Embryonic facial prominence (tissue), 1 donor: ENCODE measurements at regions not wholly inside any gene's neighbourhood (a gene's known extent, or its start where the extent isn't known, plus 50 kb on each side); places are given as distances from the start of the nearest gene placed in this dataset.
"Not testable (repeated sequence)": the region's sequence is repeated elsewhere in the genome, so short reads cannot be mapped to it uniquely, and the experiment has no call there.

Experiments used
- DNase-seq: peaks from one replicate; pipeline ENCODE4 v3.0.0-alpha.2; 2016; ENCODE audit errors: extremely low spot score

DNA sequence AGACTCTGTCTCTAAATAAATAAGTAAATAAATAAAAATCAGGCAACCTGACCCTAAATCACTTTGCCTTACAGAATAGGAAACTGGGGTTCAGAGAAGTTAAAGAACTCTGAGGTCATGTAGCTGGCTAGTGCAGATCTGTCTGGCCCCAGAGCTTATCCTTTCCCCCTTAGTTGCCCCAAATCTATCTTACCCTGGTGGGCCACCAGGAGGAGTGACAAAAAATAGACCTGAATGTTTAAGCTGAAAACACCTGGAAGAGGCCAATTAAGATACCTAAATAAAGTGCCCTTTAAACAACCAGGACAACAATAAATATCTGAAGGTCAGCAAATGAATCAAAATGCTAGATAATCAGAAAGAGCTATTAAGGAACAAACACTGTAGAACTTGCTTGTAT is 59.7 kb downstream of the TEX35 start:
- no peak for DNase-seq

DNA sequence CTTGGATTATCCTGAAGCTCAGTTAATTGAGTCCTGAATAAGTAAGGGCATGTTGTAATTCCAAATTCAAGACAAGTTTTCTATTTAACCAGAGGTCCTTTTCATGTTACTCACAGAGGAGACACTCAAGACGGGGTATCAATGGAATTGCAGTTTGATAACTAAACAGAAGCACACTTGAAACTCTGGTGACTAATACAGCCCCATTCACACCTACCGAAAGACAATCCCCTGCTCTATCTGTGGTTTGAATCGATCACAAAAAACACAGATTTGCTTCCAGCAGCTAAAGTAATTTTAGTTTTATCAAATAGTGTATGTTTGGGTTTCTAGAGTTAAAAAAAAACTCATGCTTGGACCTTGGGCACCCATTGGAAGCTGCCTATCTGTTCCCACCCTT is 60.4 kb downstream of the TEX35 start:
- DNase-seq = no peak

DNA sequence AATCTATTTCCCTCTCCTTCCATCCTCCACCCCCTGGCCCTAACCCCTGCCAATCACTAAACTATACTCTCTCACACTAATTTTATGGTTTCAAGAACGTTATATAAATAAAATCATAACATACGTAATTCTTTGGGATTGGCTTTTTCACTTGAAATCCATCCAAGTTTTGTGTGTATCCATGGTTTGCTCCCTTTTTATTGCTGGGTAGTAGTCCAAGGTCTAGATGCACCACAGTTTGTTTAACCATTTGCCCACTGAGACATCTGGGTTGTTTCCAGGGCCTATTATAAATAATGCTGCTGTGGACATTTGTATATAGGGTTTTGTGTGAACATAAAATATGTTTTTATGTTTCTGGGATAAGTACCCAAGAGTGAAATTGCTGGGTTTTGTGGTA is 61.4 kb downstream of the TEX35 start:
- no peak for DNase-seq

DNA sequence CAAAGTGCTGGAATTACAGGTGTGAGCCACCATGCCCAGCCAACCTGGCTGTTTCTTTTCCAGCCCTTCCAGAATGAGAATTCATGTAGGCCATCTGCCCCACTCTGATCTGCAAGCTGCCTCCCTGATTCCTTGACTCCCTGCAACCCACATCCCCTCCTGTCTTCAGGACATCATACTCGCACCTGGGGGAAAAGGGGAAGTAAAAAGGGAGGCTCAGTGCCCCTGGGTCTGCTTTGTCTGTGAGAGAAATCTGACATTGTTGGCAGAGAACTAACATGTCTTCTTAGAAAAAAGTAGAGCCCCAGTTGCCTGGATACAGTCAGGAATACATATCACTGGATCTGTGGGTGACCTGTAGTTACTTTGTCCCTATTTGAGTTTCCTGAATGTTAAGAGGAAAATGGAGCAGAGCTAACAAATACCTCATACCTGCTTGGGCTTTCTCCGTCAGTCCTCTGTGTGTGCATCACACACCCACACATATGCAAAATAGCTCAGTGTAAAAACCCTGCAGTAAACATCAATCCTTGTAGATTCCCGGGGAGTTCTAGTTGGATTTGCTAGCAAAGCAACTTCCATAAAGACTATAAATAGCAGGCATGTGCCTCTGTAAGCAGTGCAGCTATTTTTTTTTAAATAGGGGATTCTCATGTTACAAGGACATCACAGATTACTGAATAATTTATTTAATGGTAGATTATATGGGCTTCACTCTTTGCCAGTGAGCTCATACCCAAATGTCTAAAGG is 62.9 kb downstream of the TEX35 start:
- DNase-seq = peak; percentile 12

DNA sequence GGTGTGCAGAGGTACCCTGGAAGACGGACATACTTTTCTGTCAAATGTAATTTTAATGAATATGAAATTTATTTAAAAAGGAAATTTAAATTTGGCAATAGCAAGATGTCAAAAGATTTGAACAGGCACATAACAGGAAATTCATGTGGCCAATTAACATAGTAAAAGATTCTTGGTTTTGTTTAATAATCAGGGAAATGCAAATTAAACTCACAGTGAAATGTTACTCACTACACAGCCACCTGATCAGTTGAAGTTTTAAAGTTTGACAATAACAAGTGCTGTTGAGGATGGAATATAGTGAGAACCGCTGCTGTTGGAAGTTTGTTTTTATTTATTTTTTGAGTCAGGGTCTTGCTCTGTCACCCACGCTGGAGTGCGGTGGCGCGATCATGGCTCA is 63.9 kb downstream of the TEX35 start:
- no peak for DNase-seq

DNA sequence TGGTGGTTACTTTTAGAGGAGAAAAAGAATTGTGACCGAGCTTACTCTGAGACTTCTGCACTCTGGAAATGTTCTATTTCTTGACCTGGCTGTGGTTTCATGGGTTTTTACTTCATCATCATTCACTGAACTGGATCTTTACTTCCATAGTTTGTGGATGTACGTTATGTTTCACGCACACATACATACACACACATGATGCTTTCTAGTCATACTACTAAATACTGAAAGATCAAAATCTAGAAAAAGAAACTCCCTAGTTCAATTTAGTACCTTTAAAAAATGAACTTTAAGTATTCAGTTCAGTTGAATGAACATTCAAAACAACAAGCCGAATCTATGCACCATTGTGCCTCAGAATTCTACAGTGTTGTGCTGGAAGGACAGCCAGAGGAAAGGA is 65.0 kb downstream of the TEX35 start:
- no peak for DNase-seq

DNA sequence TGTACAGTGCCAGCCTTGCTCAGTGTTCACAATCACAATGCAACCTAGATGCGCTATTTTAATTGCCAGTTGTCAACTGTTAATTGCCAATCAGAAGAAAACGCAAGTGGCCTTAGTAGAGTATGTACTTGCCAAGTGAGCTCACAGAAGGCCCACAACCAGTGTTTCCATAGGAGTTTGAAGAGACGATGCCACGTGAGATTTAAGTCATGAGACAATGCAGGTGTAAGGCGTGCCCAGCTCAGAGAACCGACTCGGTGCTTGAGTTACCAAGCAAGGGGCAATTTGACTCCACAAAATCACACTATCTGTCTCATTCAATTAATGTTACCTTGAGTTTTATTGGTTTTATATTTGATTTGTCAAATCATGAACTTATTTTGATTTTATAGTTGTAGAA is 65.6 kb downstream of the TEX35 start:
- DNase-seq = no peak

DNA sequence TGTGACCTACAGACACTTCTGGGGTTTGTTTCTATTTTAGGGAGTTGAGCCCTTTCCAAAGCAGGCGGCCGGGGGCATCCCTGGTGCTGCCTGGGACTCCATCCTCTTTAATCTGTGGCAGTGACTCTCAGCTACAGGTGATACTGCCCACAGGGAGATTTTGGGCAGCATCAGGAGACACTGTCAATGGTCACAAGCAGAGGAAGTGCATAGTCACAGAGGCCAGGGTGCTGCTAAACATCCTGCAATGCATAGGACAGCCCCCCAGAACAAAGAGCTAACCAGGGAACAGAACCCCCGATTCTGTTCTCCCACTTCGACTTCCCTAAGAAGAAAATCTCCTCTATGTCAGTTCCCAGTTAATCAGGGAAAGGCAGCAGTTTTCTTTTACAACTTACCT is 66.2 kb downstream of the TEX35 start:
- no peak for DNase-seq

DNA sequence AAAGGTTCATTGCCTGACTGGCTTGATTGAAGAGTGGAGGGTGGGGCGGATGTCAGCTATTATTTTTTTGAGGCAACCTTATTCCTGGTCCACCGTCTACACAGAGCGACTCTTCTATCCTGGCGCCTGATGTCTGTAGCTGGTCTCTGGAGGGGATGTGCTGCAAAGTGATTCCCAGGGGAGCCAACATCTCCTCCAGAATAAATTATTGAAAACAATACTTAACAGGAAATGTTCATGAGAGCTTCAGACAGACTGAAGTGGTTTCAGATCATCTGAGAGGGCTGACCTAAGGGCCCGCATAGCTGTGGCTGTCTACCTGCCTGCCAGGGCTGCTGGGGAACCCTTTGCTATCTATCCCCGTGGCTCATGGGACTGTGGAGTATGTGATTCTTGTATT is 66.7 kb downstream of the TEX35 start:
- DNase-seq = no peak

DNA sequence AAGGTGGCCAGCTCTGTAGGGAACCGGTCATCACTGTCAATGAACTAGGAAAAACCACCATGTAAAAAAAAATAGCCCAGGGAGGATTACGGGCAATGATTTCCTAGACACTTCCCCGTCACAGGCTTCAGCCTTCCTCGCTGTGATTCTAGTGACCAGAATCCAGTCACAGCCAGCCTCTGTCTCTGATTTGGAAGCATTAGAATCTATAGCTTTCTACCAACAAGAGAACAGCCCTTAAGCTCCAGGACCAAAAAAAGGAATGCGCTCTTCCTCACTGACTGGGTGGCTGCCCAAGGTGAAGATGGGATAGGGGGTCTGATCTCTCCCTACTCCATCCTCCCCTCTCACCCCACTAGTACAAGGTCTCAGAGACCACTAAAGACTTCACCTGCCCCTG is 67.2 kb downstream of the TEX35 start:
- DNase-seq = no peak

DNA sequence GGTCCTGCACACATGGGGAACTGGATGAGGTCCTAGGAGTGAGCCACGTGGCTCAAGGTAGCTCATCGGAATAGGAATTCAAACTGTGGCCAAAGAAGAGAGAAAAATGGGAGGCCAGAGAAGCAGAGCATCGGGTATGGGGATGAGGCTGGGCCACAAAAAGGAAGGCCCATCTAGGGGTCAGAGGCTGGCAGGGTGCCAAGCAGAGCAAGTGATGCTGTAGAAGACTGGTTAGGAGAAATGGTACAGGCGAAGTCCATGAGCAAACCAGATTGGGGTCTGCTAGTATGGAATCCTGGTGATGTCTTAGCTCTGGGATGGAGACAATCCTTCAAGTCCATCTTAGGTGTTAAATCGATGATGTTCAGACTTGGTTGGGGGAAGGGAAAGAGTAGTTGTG is 68.0 kb downstream of the TEX35 start:
- no peak for DNase-seq

DNA sequence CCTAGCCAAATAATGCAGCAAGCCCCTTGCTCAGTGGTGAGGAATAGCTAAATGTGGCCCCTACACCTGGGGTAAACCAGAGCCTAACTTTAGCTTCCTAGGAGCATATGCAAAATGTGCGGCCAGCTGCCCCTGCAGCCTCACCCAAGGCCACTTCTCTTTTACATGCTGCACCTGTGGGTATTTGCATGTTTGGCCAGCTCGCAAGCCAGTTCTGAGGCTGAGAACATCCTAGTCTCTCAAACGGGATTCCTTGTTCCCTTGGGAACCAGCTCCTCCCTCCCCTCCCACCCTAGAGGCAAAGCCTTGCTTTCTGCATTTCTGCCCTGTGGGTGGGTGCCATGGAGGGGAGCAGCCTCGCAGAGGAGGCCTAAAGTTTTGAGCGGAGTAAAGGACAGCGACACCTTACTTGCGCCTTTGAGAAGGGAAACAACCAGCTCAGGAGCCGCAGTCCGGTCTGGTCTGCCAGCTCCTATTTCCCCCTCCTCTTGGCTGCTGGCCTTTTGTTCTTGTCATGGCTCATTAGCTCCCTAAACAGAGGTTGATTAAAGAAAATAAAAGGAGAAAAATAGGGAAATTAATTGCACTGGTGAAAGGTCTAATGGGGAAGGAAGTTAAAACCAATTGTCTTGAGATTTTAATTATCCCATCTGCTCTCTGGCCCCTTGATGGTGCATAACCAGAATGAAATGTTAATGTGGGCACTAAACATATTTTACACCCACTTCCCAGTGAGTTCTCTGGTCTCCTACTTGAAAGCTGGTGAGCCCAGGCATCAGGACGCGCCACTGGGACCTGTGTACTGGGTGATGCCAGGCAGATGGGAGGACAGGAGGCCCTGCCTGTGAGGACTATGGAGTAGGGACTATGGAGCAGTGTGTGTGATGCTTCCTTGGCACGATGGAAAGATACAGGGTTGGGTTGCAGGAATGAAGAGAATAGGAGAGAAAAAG is 68.7 kb downstream of the TEX35 start:
- no peak for DNase-seq

DNA sequence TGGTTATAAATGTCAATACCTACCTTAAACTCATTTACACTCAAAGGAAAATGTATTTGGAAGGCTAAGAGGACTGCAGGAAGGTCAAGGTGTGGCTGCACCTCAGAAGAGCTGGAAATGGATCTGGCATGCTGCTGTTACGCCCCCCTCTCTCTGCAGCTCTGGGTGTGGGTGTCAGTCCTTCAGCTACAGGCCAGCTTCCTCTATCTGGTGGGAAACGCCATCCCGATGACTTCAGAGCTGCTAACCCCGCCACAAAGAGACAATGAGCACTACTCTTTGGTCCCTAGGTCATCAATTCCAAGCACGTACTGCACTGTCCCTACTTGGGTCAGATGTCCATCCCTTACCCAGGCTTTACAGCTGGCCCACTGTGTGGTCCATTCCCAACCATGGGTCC is 74.2 kb downstream of the TEX35 start:
- DNase-seq = no peak

DNA sequence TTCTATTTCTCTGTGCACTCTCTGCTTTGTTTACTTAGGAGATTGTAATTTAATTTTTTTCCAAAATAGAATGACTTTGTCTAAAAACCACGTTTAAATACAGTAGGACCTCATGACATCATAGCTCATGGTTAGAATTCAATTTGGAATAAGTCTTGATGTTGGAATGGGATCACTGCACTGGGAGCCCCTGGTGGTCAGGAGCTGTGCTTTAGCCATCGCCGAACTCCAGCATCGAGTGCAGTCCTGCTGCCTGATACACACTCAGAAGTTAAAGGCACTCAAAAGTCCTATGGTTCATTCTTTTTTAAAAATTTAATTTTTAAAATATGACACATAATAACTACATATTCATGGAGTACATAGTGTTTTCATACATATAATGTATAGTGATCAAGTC is 75.1 kb downstream of the TEX35 start:
- no peak for DNase-seq

DNA sequence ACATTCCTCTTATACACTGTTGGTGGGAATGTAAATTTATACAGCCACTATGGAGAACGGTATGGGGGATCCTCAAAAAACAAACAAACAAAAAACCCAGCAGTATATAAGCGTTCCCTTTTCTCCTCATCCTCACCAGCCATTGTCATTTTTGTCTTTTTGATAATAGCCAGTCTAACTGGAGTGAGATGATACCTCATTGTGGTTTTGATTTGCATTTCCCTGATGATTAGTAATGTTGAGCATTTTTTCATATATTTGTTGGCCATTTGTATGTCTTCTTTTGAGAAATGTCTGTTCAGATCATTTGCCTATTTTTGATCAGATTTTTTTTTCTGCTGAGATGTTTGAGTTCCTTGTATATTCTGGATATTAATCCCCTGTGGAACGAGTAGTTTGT is 76.1 kb downstream of the TEX35 start:
- DNase-seq = not testable (repeated sequence)

DNA sequence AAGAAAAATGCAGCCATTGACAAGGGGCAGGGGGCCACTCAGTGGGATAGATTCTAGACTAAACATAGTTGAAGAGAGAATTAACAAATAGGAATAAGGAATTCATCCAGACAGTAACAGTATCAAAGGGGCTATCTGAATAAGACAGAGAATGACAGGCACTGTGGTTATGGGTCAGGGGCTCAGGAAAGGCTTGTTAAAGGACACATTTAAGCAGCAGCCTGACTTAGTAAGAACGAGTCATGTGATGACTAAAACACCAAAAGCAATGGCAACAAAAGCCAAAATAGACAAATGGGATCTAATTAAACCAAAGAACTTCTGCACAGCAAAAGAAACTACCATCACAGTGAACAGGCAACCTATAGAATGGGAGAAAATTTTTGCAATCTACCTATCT is 78.9 kb downstream of the TEX35 start:
- not testable (repeated sequence) for DNase-seq

DNA sequence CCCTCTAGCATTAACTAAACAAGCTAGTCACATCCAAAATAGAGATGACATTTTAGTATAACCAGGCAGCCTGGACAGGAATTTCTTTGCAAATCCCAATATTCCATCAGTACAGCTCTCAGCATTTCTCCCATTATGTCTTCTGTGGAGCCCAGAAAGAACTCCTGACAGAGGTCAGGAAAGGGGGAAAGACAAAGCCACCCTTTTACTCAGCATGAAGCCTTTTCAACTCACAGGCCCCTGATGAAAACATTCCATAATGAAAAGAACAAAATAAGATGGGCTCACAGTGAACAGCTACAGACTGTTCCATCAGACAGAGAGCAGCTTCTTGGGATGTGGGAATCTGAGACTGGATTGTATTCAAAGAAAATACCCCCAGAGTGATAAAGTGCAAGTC is 80.6 kb downstream of the TEX35 start:
- DNase-seq = no peak

DNA sequence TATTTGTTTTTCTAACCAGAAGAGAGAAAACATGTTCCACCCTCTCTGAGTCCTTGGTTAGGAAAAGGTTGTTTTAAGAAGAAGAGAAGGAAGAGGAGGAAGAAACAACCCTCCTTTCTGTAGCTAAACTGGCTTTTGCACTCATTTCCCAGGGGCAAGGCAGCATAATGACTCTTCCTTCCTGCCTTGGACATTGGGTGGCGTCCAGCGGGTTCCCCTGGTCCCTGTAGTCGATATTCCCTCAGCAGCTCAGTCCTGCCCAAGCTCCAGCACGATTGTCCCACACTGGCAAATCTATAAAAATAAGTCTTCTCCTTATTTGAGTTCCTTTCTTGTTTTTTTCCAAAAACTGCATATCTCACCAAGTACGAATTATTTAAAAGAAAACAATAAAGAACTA is 81.2 kb downstream of the TEX35 start:
- DNase-seq = no peak

DNA sequence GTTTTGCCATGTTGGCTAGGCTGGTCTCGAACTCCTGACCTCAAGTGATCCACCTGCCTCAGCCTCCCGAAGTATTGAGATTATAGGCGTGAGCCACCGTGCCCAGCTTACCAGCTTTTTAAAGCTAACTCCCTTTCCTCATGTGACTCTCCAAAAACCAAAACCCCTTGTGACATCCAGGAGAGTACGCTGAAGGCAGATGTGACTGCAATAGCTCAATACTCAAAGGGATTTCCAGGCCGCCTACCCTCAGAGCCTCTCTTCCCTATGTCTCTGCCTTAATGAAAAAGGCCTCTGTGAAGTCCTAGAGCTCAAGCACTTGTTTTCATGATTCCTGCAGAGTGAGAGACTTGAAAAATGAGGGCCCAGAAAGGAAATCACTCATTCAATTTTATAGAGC is 82.6 kb downstream of the TEX35 start:
- no peak for DNase-seq

DNA sequence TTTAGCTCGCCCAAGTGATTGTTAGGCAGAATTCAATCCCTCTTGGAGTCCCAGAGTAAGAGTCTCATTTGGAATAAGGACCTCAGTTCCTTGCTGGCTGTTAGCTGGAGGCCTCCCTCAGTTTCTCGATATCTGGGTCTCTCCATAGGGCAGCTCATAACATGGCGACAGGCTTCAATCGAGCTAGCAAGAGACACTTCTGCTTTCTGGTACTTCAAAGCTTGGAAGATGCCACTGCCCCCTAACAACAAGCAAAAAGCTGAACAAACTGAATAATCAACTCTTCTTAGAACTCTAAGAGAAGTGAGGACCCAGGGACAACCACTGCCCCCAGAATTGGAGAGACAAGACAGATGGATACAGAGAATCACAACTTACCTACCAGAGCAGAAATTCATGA is 86.2 kb downstream of the TEX35 start:
- DNase-seq = no peak

DNA sequence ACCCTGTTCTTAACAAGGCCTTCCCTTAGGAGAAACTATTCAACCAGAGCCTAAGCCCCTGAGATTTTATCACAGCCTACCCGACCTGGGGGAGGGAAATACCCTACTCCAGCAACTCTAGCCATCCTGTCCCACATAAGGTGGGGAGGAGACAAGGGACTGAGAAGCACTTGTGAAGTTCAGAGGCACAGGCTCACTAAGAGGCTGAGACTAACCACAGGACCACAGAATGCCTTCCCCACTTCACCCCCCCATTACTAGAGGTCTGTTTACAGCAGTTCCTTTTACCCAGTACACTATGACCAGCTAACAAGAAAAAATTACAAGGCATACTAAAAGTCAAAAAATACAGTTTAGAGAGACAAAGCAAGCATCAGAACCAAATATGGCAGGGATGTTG is 86.8 kb downstream of the TEX35 start:
- DNase-seq = no peak

DNA sequence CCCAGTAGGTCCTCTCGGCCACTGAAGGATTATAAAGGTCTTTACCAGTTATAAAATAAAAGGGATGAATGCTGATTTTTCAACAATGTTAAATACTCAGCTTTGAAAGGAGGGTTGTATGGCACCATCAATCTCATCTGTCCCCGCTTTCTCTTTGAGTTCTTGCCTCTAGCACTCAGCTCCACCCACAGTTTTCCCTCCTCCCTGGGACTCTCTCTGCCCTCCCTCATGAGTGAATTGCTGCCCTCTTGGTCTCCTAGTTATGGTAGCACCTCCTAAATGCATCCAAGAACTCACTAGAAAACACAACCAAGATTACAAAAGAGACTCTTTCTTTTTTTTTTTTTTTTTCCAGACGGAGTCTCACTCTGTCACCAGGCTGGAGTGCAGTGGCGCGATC is 91.0 kb downstream of the TEX35 start:
- no peak for DNase-seq

DNA sequence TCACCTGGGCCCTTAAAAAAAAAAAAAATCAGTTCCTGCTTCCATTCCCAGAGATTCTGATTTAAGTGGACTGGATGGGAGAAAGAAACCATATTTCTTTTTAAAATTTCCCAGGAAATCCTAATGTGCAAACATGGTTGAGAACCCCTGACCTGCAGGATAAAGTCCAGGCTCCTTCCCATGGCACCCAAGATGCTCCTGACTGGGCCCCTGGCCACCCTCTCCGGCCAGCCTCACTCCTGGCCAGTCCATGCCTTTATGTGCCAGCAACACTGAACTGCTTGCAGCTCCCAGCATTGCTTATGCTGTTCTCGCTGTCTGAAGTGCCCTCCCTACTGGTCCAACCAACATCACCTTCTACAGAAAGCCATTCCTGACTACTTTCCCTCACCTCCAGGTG is 93.9 kb downstream of the TEX35 start:
- DNase-seq = no peak
